H9 (cell line): ENCODE measurements at regions not wholly inside any gene's neighbourhood (a gene's known extent, or its start where the extent isn't known, plus 50 kb on each side); places are given as distances from the start of the nearest gene placed in this dataset.

ENCODE experiments used
- DNase-seq: peaks from one replicate; pipeline ENCODE4 v3.0.0-alpha.2; 2017
- H2AFZ ChIP-seq: one replicate; pipeline ENCODE4 v1.6.1; 2013; ENCODE audit warnings: mild to moderate bottlenecking, low read length, control low read depth, moderate library complexity
- H2AK5ac ChIP-seq: 2 replicates; pipeline ENCODE4 v1.6.1; 2013; ENCODE audit warnings: low read length, control low read depth, mixed read lengths; ENCODE audit not compliant: insufficient read length
- H2BK120ac ChIP-seq: one replicate; pipeline ENCODE4 v1.6.1; 2013; ENCODE audit warnings: low read depth, mild to moderate bottlenecking, low read length, control low read depth, inconsistent platforms; ENCODE audit not compliant: poor library complexity, severe bottlenecking
- H2BK12ac ChIP-seq: 2 replicates; pipeline ENCODE4 v1.6.1; 2013; ENCODE audit warnings: low read length, control low read depth, mixed read lengths, low read depth; ENCODE audit not compliant: insufficient read length
- H2BK15ac ChIP-seq: 2 replicates; pipeline ENCODE4 v1.6.1; 2013; ENCODE audit warnings: low read depth, low read length, control low read depth
- H2BK20ac ChIP-seq: one replicate; pipeline ENCODE4 v1.6.1; 2013; ENCODE audit warnings: low read depth, mild to moderate bottlenecking, low read length, control low read depth, inconsistent platforms; ENCODE audit not compliant: poor library complexity, severe bottlenecking
- H2BK5ac ChIP-seq: 2 replicates; pipeline ENCODE4 v1.6.1; 2013; ENCODE audit warnings: low read length, control low read depth, mixed read lengths; ENCODE audit not compliant: insufficient read length
- H3K14ac ChIP-seq: 2 replicates; pipeline ENCODE4 v1.6.1; 2013; ENCODE audit warnings: low read length, control low read depth; ENCODE audit not compliant: insufficient read depth
- H3K18ac ChIP-seq: 2 replicates; pipeline ENCODE4 v1.6.1; 2013; ENCODE audit warnings: low read depth, mild to moderate bottlenecking, mixed read lengths, low read length, control low read depth; ENCODE audit not compliant: insufficient read length
- H3K23ac ChIP-seq: 2 replicates; pipeline ENCODE4 v1.6.1; 2013; ENCODE audit warnings: low read length, control low read depth, mixed read lengths, low read depth; ENCODE audit not compliant: insufficient read length
- H3K23me2 ChIP-seq: 2 replicates; pipeline ENCODE4 v1.6.1; 2013; ENCODE audit warnings: low read depth, mild to moderate bottlenecking, mixed read lengths, low read length, control low read depth; ENCODE audit not compliant: insufficient read length, poor library complexity, severe bottlenecking
- H3K27ac ChIP-seq: 2 replicates; pipeline ENCODE4 v1.5.1; 2013; ENCODE audit warnings: low read length, control low read depth, mixed read lengths, low read depth; ENCODE audit not compliant: insufficient read length
- H3K27me3 ChIP-seq: 2 replicates; pipeline ENCODE4 v1.6.1; 2013; ENCODE audit warnings: low read length, control low read depth, inconsistent platforms; ENCODE audit not compliant: insufficient read depth
- H3K4ac ChIP-seq: 2 replicates; pipeline ENCODE4 v1.6.1; 2013; ENCODE audit warnings: low read depth, mild to moderate bottlenecking, control low read depth, inconsistent platforms, low read length, moderate library complexity
- H3K4me1 ChIP-seq: 2 replicates; pipeline ENCODE4 v1.6.1; 2013; ENCODE audit warnings: low read length, control low read depth, inconsistent platforms; ENCODE audit not compliant: insufficient read depth
- H3K4me2 ChIP-seq: 2 replicates; pipeline ENCODE4 v1.6.1; 2013; ENCODE audit warnings: low read length, control low read depth, mixed read lengths; ENCODE audit not compliant: insufficient read length, insufficient read depth
- H3K56ac ChIP-seq: 2 replicates; pipeline ENCODE4 v1.6.1; 2013; ENCODE audit warnings: low read depth, mild to moderate bottlenecking, mixed read lengths, low read length, control low read depth; ENCODE audit not compliant: insufficient read length
- H3K79me1 ChIP-seq: 2 replicates; pipeline ENCODE4 v1.6.1; 2013; ENCODE audit warnings: low read depth, mild to moderate bottlenecking, moderate library complexity, low read length, control low read depth, inconsistent platforms; ENCODE audit not compliant: insufficient read depth, poor library complexity, severe bottlenecking
- H3K79me2 ChIP-seq: 2 replicates; pipeline ENCODE4 v1.6.1; 2013; ENCODE audit warnings: low read length, control low read depth, inconsistent platforms; ENCODE audit not compliant: insufficient read depth
- H3K9ac ChIP-seq: 2 replicates; pipeline ENCODE4 v1.6.1; 2013; ENCODE audit warnings: low read length, control low read depth, mixed read lengths; ENCODE audit not compliant: insufficient read length; ENCODE audit errors: extremely low read depth
- H3K9me3 ChIP-seq: one replicate; pipeline ENCODE4 v1.6.1; 2013; ENCODE audit warnings: low read depth, low read length, inconsistent platforms; ENCODE audit not compliant: control insufficient read depth
- H3T11ph ChIP-seq: one replicate; pipeline ENCODE4 v1.6.1; 2013; ENCODE audit warnings: mild to moderate bottlenecking, low read length, control low read depth, inconsistent platforms
- H4K20me1 ChIP-seq: one replicate; pipeline ENCODE4 v1.6.1; 2013; ENCODE audit not compliant: control insufficient read depth, insufficient read length, insufficient read depth
- H4K5ac ChIP-seq: 2 replicates; pipeline ENCODE4 v1.6.1; 2013; ENCODE audit warnings: low read depth, mild to moderate bottlenecking, mixed read lengths, low read length, control low read depth; ENCODE audit not compliant: insufficient read length
- H4K8ac ChIP-seq: replicated peaks from 2 replicates; pipeline ENCODE4 v1.6.1; 2013; ENCODE audit warnings: low read length, control low read depth, mixed read lengths, low read depth; ENCODE audit not compliant: insufficient read length
- H4K91ac ChIP-seq: 2 replicates; pipeline ENCODE4 v1.6.1; 2013; ENCODE audit warnings: low read depth, mild to moderate bottlenecking, moderate library complexity, mixed read lengths, low read length, control low read depth; ENCODE audit not compliant: insufficient read length
- H3K27ac Mint-ChIP-seq, 3 experiments: 2 replicates in 2 of 3; 3 replicates in 1 of 3; pipeline ENCODE4 v1.8.0; 2020 to 2021; ENCODE audit warnings: mixed read lengths in 3 of 3, mild to moderate bottlenecking in 1 of 3, moderate library complexity in 1 of 3
- H3K27me3 Mint-ChIP-seq: 2 replicates; pipeline ENCODE4 v1.8.0; 2021; ENCODE audit warnings: low read depth, mild to moderate bottlenecking, moderate library complexity, mixed read lengths
- H3K36me3 Mint-ChIP-seq, 3 experiments: 2 replicates in 2 of 3; 3 replicates in 1 of 3; pipeline ENCODE4 v1.8.0; 2020 to 2021; ENCODE audit warnings: low read depth in 3 of 3, mixed read lengths in 3 of 3; ENCODE audit not compliant: insufficient read depth in 1 of 3
- H3K4me1 Mint-ChIP-seq, 2 experiments: 2 replicates each; pipeline ENCODE4 v1.8.0; 2020; ENCODE audit warnings: mixed read lengths in 2 of 2
- H3K4me3 Mint-ChIP-seq, 2 experiments: 2 replicates in 1 of 2; 3 replicates in 1 of 2; pipeline ENCODE4 v1.8.0; 2020 to 2021; ENCODE audit warnings: mild to moderate bottlenecking in 2 of 2, mixed read lengths in 2 of 2, moderate library complexity in 1 of 2
- H3K9me3 Mint-ChIP-seq, 2 experiments: 2 replicates in 1 of 2; 3 replicates in 1 of 2; pipeline ENCODE4 v1.8.0; 2020; ENCODE audit warnings: mild to moderate bottlenecking in 2 of 2, mixed read lengths in 2 of 2, moderate library complexity in 1 of 2
- CTCF ChIP-seq: fragments of 200-600 bp; sonication (generic); conservative IDR thresholded peaks from 3 replicates; pipeline ENCODE4 v1.8.0; 2021; ENCODE audit warnings: antibody characterized with exemption, mild to moderate bottlenecking
- WGBS: extraction: QIAGEN DNeasy Blood & Tissue Kit; methylation state at CpG from one replicate; pipeline ENCODE4 v1.1.7; 2013; ENCODE audit warnings: missing lambda C conversion rate, low lambda C conversion rate, mixed read lengths; ENCODE audit not compliant: insufficient read length; ENCODE audit errors: extremely low coverage; 5-methylcytosine and 5-hydroxymethylcytosine counted together

- no peaks in the 10 kb centered on the region for H3K9me3 ChIP-seq
- Mint-ChIP-seq H3K27me3 (no peaks in the 10 kb centered on the region), H3K27ac (no peak overlapping the region), H3K4me3 (no peak overlapping the region), H3K36me3 (no peaks in the 10 kb centered on the region), H3K4me1 (no peaks in the 10 kb centered on the region), H3K9me3 (peaks cover 0 to 3% of the 10 kb centered on the region in 2 experiments; a peak in 1 of 5 replicates)
- no peaks in the 10 kb centered on the region for H3K79me2 ChIP-seq
- H3K4me2 ChIP-seq: no peak overlapping the region
- no peaks in the 10 kb centered on the region for H3K4me1 ChIP-seq
- no peak overlapping the region for H4K8ac ChIP-seq
- H2BK20ac ChIP-seq: no peak overlapping the region
- H2BK12ac ChIP-seq: no peak overlapping the region
- H2BK15ac ChIP-seq: no peak overlapping the region
- H4K20me1 ChIP-seq: no peaks in the 10 kb centered on the region
- H3K23me2 ChIP-seq: no peaks in the 10 kb centered on the region
- no peak overlapping the region for H2BK5ac ChIP-seq
- H4K91ac ChIP-seq: no peak overlapping the region
- DNase-seq: no peak
- H2AK5ac ChIP-seq: no peak overlapping the region
- H4K5ac ChIP-seq: no peak overlapping the region
- no peak overlapping the region for H3K9ac ChIP-seq
- H3K79me1 ChIP-seq: no peaks in the 10 kb centered on the region
- H3K27me3 ChIP-seq: no peaks in the 10 kb centered on the region
- no peak overlapping the region for H3K23ac ChIP-seq
- H3K14ac ChIP-seq: no peak overlapping the region
- no CpG with 5 or more reads among the region's 1 CpG for WGBS
- no peak overlapping the region for H3K27ac ChIP-seq
- no peak overlapping the region for H3K56ac ChIP-seq
- no peak overlapping the region for H3K18ac ChIP-seq
- TF ChIP-seq CTCF: no peak
- H2AFZ ChIP-seq: no peak overlapping the region
- H2BK120ac ChIP-seq: no peak overlapping the region
- no peak overlapping the region for H3K4ac ChIP-seq
- no peak overlapping the region for H3T11ph ChIP-seq
Observed at GRCh38 chr5:96015709-96016108, 54.1 kb upstream of the ELL2 start.
